GM12873 (cell line): ENCODE measurements at regions not wholly inside any gene's neighbourhood (a gene's known extent, or its start where the extent isn't known, plus 50 kb on each side); places are given as distances from the start of the nearest gene placed in this dataset.

Experiments
- TF ChIP-seq, protein P1 (sequence below): IDR thresholded peaks from 2 replicates; pipeline ENCODE4 v1.5.1; 2012; ENCODE audit warnings: low read depth, mild to moderate bottlenecking, moderate library complexity, low read length, control low read depth; ENCODE audit not compliant: insufficient read depth; ENCODE audit errors: missing control alignments

- TF ChIP-seq, protein P1, sequence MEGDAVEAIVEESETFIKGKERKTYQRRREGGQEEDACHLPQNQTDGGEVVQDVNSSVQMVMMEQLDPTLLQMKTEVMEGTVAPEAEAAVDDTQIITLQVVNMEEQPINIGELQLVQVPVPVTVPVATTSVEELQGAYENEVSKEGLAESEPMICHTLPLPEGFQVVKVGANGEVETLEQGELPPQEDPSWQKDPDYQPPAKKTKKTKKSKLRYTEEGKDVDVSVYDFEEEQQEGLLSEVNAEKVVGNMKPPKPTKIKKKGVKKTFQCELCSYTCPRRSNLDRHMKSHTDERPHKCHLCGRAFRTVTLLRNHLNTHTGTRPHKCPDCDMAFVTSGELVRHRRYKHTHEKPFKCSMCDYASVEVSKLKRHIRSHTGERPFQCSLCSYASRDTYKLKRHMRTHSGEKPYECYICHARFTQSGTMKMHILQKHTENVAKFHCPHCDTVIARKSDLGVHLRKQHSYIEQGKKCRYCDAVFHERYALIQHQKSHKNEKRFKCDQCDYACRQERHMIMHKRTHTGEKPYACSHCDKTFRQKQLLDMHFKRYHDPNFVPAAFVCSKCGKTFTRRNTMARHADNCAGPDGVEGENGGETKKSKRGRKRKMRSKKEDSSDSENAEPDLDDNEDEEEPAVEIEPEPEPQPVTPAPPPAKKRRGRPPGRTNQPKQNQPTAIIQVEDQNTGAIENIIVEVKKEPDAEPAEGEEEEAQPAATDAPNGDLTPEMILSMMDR: no peak
Measured at GRCh38 chr21:31456201-31456600, 112.1 kb upstream of the TIAM1 start.

DNA sequence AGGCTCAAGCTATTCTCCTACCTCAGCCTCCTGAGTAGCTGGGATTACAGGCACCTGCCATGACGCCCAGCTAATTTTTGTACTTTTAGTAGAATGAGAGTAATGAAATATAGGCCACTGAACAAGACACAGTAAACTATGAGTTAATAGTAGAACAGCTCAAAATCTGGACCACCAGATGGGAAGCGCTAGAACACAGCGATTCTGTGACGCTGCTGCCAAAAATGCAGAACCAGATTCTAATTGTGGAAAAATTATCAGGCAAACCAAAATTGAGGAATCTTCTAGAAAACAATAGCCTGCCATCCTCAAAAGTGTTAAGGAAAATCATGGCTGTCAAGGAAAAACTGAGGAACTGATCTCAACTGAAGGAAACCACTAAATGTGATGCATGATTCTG is 111.4 kb upstream of the TIAM1 start:
- TF ChIP-seq, protein P1: no peak

- TF ChIP-seq, protein P1: no peak
Measured at GRCh38 chr21:31450980-31451379, 106.9 kb upstream of the TIAM1 start.

GRCh38 chr21:31449921-31450535 is 106.0 kb upstream of the TIAM1 start:
- TF ChIP-seq, protein P1: no peak

- TF ChIP-seq, protein P1: no peak
Measured at GRCh38 chr21:31448496-31448895, 104.4 kb upstream of the TIAM1 start.

DNA sequence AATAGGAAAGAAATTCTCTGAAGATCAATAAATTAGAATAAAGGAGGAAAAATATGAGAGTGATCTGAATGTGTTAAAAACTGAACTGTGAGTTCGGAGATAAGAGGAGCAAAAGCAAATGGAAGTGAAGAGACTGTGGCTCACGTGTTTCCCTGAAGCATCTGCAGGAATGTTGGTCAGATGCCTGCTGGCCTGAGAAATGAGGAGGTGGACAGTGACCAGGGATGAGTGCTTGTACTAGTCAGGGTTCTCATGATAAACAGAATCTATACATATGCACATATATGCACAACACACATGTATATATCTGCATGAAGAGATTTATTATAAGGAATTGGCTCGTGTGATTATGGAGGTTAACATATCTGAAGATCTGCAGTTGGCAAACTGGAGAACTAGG is 103.4 kb upstream of the TIAM1 start:
- TF ChIP-seq, protein P1: no peak

- TF ChIP-seq, protein P1: no peak
Measured at GRCh38 chr21:31446226-31446855, 102.3 kb upstream of the TIAM1 start.
